Endothelial cell (in vitro differentiated cells): ENCODE measurements at regions not wholly inside any gene's neighbourhood (a gene's known extent, or its start where the extent isn't known, plus 50 kb on each side); places are given as distances from the start of the nearest gene placed in this dataset.

ENCODE experiments used
- DNase-seq: peaks from one replicate; pipeline ENCODE4 v3.0.0; 2021; ENCODE audit warnings: low spot score
- H3K27ac Mint-ChIP-seq: one replicate; pipeline ENCODE4 v1.8.0; 2021; ENCODE audit warnings: mixed read lengths, inconsistent platforms; ENCODE audit not compliant: unreplicated experiment
- H3K27me3 Mint-ChIP-seq: one replicate; pipeline ENCODE4 v1.8.0; 2021; ENCODE audit warnings: mild to moderate bottlenecking, moderate library complexity, mixed read lengths, inconsistent platforms; ENCODE audit not compliant: unreplicated experiment
- H3K36me3 Mint-ChIP-seq: one replicate; pipeline ENCODE4 v1.8.0; 2021; ENCODE audit warnings: mild to moderate bottlenecking, low read depth, mixed read lengths, inconsistent platforms; ENCODE audit not compliant: unreplicated experiment
- H3K4me1 Mint-ChIP-seq: one replicate; pipeline ENCODE4 v1.8.0; 2021; ENCODE audit warnings: mild to moderate bottlenecking, mixed read lengths, inconsistent platforms; ENCODE audit not compliant: unreplicated experiment
- H3K4me3 Mint-ChIP-seq: one replicate; pipeline ENCODE4 v1.8.0; 2021; ENCODE audit warnings: mild to moderate bottlenecking, mixed read lengths, inconsistent platforms; ENCODE audit not compliant: unreplicated experiment
- H3K9me3 Mint-ChIP-seq: one replicate; pipeline ENCODE4 v1.8.0; 2021; ENCODE audit warnings: mixed read lengths, inconsistent platforms; ENCODE audit not compliant: unreplicated experiment
- CTCF ChIP-seq: fragments of 200-600 bp; sonication (generic); IDR thresholded peaks from one replicate; pipeline ENCODE4 v1.5.0; 2021; ENCODE audit warnings: antibody characterized with exemption; ENCODE audit not compliant: unreplicated experiment

GRCh38 chr18:4908328-4908727 is 288.7 kb downstream of the AKAIN1 start:
- peaks cover 4% of the 10 kb centered on the region for H3K4me1 Mint-ChIP-seq
- TF ChIP-seq CTCF = no peak
- H3K36me3 Mint-ChIP-seq = no peaks in the 10 kb centered on the region
- H3K9me3 Mint-ChIP-seq = no peaks in the 10 kb centered on the region
- no peak for DNase-seq
- no peak overlapping the region for H3K4me3 Mint-ChIP-seq
- no peaks in the 10 kb centered on the region for H3K27me3 Mint-ChIP-seq
- H3K27ac Mint-ChIP-seq = no peak overlapping the region

GRCh38 chr18:4906856-4907255 is 290.2 kb downstream of the AKAIN1 start:
- no peaks in the 10 kb centered on the region for H3K27me3 Mint-ChIP-seq
- H3K4me1 Mint-ChIP-seq = peaks cover 4% of the 10 kb centered on the region
- no peak overlapping the region for H3K4me3 Mint-ChIP-seq
- no peak overlapping the region for H3K27ac Mint-ChIP-seq
- TF ChIP-seq CTCF = no peak
- H3K36me3 Mint-ChIP-seq = no peaks in the 10 kb centered on the region
- no peaks in the 10 kb centered on the region for H3K9me3 Mint-ChIP-seq
- DNase-seq = no peak

- TF ChIP-seq CTCF = no peak
- H3K4me1 Mint-ChIP-seq = no peaks in the 10 kb centered on the region
Measured at GRCh38 chr18:4888251-4889040, 308.6 kb downstream of the AKAIN1 start.

GRCh38 chr18:4878480-4878879 is 318.6 kb downstream of the AKAIN1 start:
- H3K4me1 Mint-ChIP-seq = no peaks in the 10 kb centered on the region
- TF ChIP-seq CTCF = no peak

More at GRCh38 chr18:4888251-4889040, 308.6 kb downstream of the AKAIN1 start:
- Mint-ChIP-seq H3K27me3 (no peaks in the 10 kb centered on the region), H3K36me3 (no peaks in the 10 kb centered on the region), H3K9me3 (no peaks in the 10 kb centered on the region), H3K4me3 (no peak overlapping the region), H3K27ac (no peak overlapping the region)
- DNase-seq = no peak

GRCh38 chr18:4871197-4871596 is 325.9 kb downstream of the AKAIN1 start:
- Mint-ChIP-seq H3K9me3 (no peaks in the 10 kb centered on the region), H3K27me3 (no peaks in the 10 kb centered on the region), H3K4me1 (peaks cover 3% of the 10 kb centered on the region), H3K36me3 (no peaks in the 10 kb centered on the region), H3K4me3 (no peak overlapping the region), H3K27ac (no peak overlapping the region)
- DNase-seq = no peak
- no peak for TF ChIP-seq CTCF

More at GRCh38 chr18:4878480-4878879, 318.6 kb downstream of the AKAIN1 start:
- Mint-ChIP-seq H3K27ac (no peak overlapping the region), H3K9me3 (no peaks in the 10 kb centered on the region), H3K4me3 (no peak overlapping the region), H3K36me3 (no peaks in the 10 kb centered on the region), H3K27me3 (no peaks in the 10 kb centered on the region)
- DNase-seq = no peak
